Stimulated activated naive CD8-positive, alpha-beta T cell treated with anti-CD3 and anti-CD28 coated beads, Interleukin-15, amount 100 ng/mL, for 72 hours (primary cell): ENCODE measurements at regions not wholly inside any gene's neighbourhood (a gene's known extent, or its start where the extent isn't known, plus 50 kb on each side); places are given as distances from the start of the nearest gene placed in this dataset.
"Not testable (repeated sequence)": the region's sequence is repeated elsewhere in the genome, so short reads cannot be mapped to it uniquely, and the experiment has no call there.

Experiments used
- ATAC-seq: fragments of 150-1000 bp; cut with Tn5 transposase; 2 replicates; pipeline ENCODE4 v1.10.0; 2021; ENCODE audit warnings: mild to moderate bottlenecking, moderate library complexity
- DNase-seq, 2 donors: peaks; one replicate each; pipeline ENCODE4 v3.0.0; 2021 to 2022
- H3K27ac Mint-ChIP-seq, 2 donors: one replicate each; pipeline ENCODE4 v1.8.0; 2022; ENCODE audit warnings: mild to moderate bottlenecking in 2 of 2, mixed read lengths in 2 of 2, moderate library complexity in 2 of 2
- H3K27me3 Mint-ChIP-seq: one replicate; pipeline ENCODE4 v1.8.0; 2022; ENCODE audit warnings: mixed read lengths
- H3K4me1 Mint-ChIP-seq: one replicate; pipeline ENCODE4 v1.8.0; 2022; ENCODE audit warnings: mild to moderate bottlenecking, mixed read lengths
- H3K4me3 Mint-ChIP-seq, 2 donors: one replicate each; pipeline ENCODE4 v1.8.0; 2022; ENCODE audit warnings: mild to moderate bottlenecking in 2 of 2, mixed read lengths in 2 of 2, moderate library complexity in 1 of 2
- H3K9me3 Mint-ChIP-seq, 2 donors: one replicate each; pipeline ENCODE4 v1.8.0; 2022; ENCODE audit warnings: mixed read lengths in 2 of 2

DNA sequence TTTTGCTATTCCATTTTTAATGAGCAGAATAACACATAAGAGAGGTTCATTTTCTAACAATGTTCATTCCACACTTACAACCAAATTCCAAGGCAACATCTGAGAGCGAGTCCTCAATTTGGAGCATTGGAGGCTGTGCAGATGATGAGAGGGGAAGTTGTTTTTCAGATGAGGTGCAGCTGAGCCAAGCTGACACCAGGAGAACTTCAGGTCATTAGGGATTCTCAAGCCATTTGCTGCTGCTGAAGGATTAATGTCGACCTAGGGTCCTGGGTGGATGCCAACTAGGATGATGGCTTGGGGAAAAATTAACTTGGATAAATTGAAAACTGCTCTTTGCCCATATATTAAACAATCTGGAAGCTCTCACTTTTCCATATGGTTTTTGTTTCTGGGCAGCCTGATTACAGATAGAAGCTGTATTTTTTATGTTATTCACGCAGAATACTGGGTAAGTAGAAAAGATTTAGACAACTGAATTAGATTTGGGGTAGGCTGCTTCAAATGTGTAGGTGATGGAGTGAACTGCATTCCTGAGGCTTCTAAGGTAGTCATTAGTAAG lies 206.4 kb upstream of the SLC39A10 start:
- no peak overlapping the region for H3K27ac Mint-ChIP-seq
- ATAC-seq, result no peak
- H3K27me3 Mint-ChIP-seq, result no peaks in the 10 kb centered on the region
- H3K4me1 Mint-ChIP-seq, result peaks cover 16% of the 10 kb centered on the region
- no peak overlapping the region for H3K4me3 Mint-ChIP-seq
- no peaks in the 10 kb centered on the region for H3K9me3 Mint-ChIP-seq
- DNase-seq, result no peak

DNA sequence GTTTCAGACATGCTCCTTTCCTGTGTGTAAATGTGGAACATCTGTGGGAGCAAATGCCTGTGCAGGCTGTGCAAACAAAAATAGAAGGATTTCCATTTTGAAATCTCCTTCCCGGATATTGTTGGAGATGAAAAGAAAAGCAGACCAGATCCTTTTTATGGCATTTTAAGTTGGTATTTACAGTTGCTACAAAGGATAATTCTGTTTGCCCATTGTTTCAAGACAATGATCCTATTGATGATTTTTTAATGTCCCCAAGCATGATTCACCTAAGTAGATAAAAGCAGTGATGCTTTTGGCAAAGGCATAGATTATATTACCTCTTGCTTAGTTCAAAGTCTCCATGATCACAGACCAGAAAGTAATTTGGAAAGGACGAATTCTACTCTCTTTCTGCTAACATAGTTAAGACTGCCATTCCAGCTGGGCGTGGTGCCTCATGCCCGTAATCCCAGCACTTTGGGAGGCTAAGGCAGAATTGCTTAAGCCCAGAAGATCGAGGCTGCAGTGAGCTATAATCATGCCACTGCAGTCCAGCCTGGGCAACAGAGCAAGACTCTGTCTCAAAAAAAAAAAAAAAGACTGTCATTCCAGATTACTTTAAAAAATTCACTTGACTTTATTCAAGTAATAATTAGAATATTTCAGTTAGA lies 209.6 kb upstream of the SLC39A10 start:
- no peak overlapping the region for H3K4me3 Mint-ChIP-seq
- DNase-seq, result no peak
- no peaks in the 10 kb centered on the region for H3K27me3 Mint-ChIP-seq
- peaks cover 6% of the 10 kb centered on the region for H3K4me1 Mint-ChIP-seq
- ATAC-seq, result no peak
- no peak overlapping the region for H3K27ac Mint-ChIP-seq
- peaks cover 6 to 7% of the 10 kb centered on the region in 2 donors for H3K9me3 Mint-ChIP-seq

DNA sequence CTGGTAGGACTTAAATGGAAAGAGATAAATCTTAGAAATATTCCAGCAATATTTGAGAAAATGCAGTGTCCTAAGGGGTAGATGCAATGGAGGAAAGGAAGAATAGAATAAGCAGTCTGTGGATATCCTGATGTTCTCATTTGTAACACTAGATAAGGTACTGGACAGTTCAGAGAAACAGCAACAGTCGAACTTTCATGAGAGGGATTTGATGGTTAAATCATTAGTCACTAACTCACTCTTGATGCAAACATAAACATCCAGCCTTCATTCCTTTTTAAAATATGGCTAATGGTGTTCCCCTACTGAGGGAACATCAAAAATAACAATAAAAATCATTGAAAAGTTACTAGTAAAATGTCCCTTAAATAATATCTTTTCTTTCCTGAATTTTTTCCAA lies 211.4 kb upstream of the SLC39A10 start:
- Mint-ChIP-seq H3K4me1 (peaks cover 6% of the 10 kb centered on the region), H3K4me3 (no peak overlapping the region), H3K27ac (no peak overlapping the region), H3K27me3 (no peaks in the 10 kb centered on the region), H3K9me3 (peaks cover 16 to 24% of the 10 kb centered on the region in 2 donors)
- DNase-seq (no peak), ATAC-seq (no peak)

- ATAC-seq, result no peak
- Mint-ChIP-seq H3K27ac (no peak overlapping the region), H3K9me3 (peaks cover 22 to 36% of the 10 kb centered on the region in 2 donors), H3K27me3 (no peaks in the 10 kb centered on the region), H3K4me1 (peaks cover under 1% of the 10 kb centered on the region), H3K4me3 (no peak overlapping the region)
- no peak for DNase-seq
Observed at GRCh38 chr2:195443926-195444325, 213.1 kb upstream of the SLC39A10 start.

DNA sequence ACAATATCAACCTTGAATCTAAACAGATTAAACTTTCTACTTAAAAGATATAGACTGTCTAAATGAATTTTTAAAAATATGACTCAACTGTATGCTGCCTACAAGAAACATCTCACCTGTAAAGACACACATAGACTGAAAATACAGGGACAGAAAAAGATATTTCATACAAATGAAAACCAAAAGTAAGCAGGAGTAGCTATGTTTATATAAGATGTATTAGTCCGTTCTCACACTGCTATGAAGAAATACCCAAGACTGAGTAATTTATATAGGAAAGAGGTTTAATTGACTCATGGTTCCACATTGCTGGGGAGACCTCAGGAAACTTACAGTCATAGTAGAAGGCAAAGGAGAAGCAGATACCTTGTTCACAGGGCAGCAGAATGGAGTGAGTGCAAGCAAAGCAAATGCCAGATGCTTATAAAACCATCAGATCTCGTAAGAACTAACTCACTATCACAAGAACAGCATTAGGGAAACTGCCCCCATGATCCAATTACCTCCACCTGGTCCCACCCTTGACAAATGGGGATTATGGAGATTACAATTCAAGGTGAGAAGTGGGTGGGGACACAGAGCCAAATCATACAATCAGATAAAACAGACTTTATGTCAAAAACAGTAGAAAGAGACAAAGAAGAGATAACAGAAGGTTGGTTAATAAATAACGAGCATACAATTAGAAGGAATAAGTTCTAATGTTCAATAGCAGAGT lies 214.4 kb upstream of the SLC39A10 start:
- Mint-ChIP-seq H3K27ac (no peak overlapping the region), H3K4me1 (no peaks in the 10 kb centered on the region), H3K4me3 (no peak overlapping the region), H3K27me3 (no peaks in the 10 kb centered on the region), H3K9me3 (peaks cover 22 to 46% of the 10 kb centered on the region in 2 donors)
- no peak for DNase-seq
- ATAC-seq, result peak; percentile 55

DNA sequence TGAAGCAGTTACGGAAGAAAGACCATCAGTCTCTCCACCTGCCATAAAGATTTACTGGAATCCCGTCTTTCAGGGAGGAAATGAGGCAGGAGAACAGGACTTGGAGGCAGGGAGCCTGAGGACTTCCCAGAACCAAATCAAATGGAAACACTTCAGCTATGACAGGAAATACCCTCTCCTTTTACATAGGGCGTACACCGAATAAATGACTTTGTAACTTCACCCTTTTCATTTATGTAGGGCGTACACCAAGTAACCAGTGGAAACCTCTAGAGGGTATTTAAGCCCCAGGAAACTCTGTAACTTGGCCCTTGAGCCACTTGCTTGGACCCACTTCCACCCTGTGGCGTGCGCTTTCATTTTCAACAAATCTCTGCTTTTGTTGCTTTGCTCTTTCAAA lies 218.3 kb upstream of the SLC39A10 start:
- DNase-seq (no peak), ATAC-seq (no peak)
- H3K27ac Mint-ChIP-seq, result peak overlapping the region in 1 of 2 donors; percentile 9
- no peaks in the 10 kb centered on the region for H3K27me3 Mint-ChIP-seq
- H3K4me3 Mint-ChIP-seq, result no peak overlapping the region
- H3K9me3 Mint-ChIP-seq, result peaks cover 26 to 53% of the 10 kb centered on the region in 2 donors
- peaks cover 5% of the 10 kb centered on the region for H3K4me1 Mint-ChIP-seq

DNA sequence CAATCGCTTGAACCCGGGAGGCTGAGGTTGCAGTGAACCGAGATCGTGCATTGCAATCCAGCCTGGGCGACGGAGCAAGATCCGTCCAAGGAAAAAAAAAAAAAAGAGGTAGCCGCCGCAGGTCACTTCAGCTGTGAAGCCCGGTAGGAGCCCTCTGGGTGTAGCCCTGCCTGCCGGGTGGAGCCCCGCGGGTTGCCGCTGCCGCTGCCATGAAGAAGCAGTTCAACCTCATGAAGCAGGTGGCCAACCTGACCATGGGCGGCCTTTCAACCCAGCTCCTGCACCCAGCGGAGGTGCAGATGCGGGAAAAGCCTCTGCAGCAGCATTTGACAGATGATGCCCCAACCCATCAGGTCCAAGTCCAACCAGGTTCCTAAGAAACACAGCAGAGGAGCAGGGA lies 219.5 kb upstream of the SLC39A10 start:
- peaks cover 20 to 46% of the 10 kb centered on the region in 2 donors for H3K9me3 Mint-ChIP-seq

GRCh38 chr2:195434346-195434745 lies 222.7 kb upstream of the SLC39A10 start:
- H3K4me3 Mint-ChIP-seq, result no peak overlapping the region
- ATAC-seq, result no peak

More for the DNA sequence above, 219.5 kb upstream of the SLC39A10 start:
- DNase-seq (no peak), ATAC-seq (no peak)
- Mint-ChIP-seq H3K27me3 (no peaks in the 10 kb centered on the region), H3K4me1 (peaks cover 5% of the 10 kb centered on the region), H3K27ac (no peak overlapping the region), H3K4me3 (no peak overlapping the region)

GRCh38 chr2:195433729-195434128 lies 223.3 kb upstream of the SLC39A10 start:
- H3K9me3 Mint-ChIP-seq, result peaks cover 9 to 16% of the 10 kb centered on the region in 2 donors
- H3K4me3 Mint-ChIP-seq, H3K27me3 Mint-ChIP-seq, ATAC-seq, H3K27ac Mint-ChIP-seq, H3K4me1 Mint-ChIP-seq, DNase-seq: not testable (repeated sequence)

More at GRCh38 chr2:195434346-195434745, 222.7 kb upstream of the SLC39A10 start:
- H3K27ac Mint-ChIP-seq, result no peak overlapping the region
- H3K9me3 Mint-ChIP-seq, result peaks cover 12 to 17% of the 10 kb centered on the region in 2 donors
- DNase-seq, result no peak
- no peaks in the 10 kb centered on the region for H3K27me3 Mint-ChIP-seq
- H3K4me1 Mint-ChIP-seq, result peaks cover 5% of the 10 kb centered on the region

- DNase-seq, result no peak
- Mint-ChIP-seq H3K4me1 (no peaks in the 10 kb centered on the region), H3K9me3 (peaks cover 0 to 5% of the 10 kb centered on the region in 2 donors), H3K27me3 (no peaks in the 10 kb centered on the region), H3K4me3 (no peak overlapping the region), H3K27ac (peak overlapping the region in 1 of 2 donors; percentile 19)
- no peak for ATAC-seq
Observed at GRCh38 chr2:195428673-195429072, 228.4 kb upstream of the SLC39A10 start.

DNA sequence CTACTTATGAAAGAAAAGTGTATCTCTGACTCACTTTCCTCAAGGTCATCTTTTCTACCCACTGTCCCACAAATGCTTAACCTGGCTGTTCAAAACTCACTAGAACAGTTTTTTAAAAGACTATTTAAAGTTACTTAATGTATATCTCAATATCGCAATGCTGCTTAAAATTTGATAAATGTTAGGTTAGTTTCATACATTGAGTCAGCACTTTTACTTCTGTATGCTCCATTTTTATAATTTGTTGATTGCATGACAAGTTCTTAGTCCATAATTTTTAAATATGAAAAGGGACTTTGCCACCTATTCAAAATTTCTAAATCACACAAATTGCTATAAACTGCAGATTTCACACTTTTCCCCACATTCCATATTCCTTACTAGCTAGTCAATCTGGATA lies 231.7 kb upstream of the SLC39A10 start:
- no peaks in the 10 kb centered on the region for H3K4me1 Mint-ChIP-seq
- ATAC-seq, result no peak

GRCh38 chr2:195419033-195419432 lies 238.0 kb upstream of the SLC39A10 start:
- Mint-ChIP-seq H3K4me1 (no peaks in the 10 kb centered on the region), H3K27ac (no peak overlapping the region), H3K9me3 (no peaks in the 10 kb centered on the region), H3K4me3 (no peak overlapping the region), H3K27me3 (no peaks in the 10 kb centered on the region)
- ATAC-seq, result no peak
- DNase-seq, result no peak

More for the DNA sequence above, 231.7 kb upstream of the SLC39A10 start:
- no peak overlapping the region for H3K27ac Mint-ChIP-seq
- H3K4me3 Mint-ChIP-seq, result no peak overlapping the region
- no peak for DNase-seq
- no peaks in the 10 kb centered on the region for H3K9me3 Mint-ChIP-seq
- H3K27me3 Mint-ChIP-seq, result no peaks in the 10 kb centered on the region

- Mint-ChIP-seq H3K4me1 (no peaks in the 10 kb centered on the region), H3K4me3 (no peak overlapping the region), H3K27ac (no peak overlapping the region), H3K27me3 (no peaks in the 10 kb centered on the region), H3K9me3 (peaks cover 0 to 6% of the 10 kb centered on the region in 2 donors)
- no peak for DNase-seq
- no peak for ATAC-seq
Observed at GRCh38 chr2:195414537-195415100, 242.4 kb upstream of the SLC39A10 start.

DNA sequence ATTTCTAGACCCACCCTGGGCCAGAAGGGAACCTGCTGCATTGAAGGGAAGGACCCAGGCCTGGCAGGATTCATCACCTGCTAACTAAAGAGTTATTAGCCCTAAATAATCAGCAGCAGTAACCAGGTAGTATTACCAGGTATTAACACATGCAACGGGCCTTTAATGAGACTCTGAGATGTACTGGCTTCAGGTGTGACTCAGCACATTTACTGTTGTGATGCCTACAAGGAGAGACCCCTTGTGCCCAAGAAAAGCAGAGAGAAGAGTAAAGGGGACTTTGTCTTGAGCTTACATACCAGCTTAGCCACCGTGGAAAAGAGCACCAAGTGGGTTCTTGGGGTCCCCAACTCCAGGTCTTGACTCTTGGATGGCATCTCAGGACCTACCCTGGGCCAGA lies 243.1 kb upstream of the SLC39A10 start:
- peak; percentile 12 for ATAC-seq
- Mint-ChIP-seq H3K27ac (peak overlapping the region in 1 of 2 donors; percentile 91), H3K4me3 (no peak overlapping the region), H3K27me3 (no peaks in the 10 kb centered on the region), H3K9me3 (peaks cover 0 to 6% of the 10 kb centered on the region in 2 donors), H3K4me1 (no peaks in the 10 kb centered on the region)
- no peak for DNase-seq

DNA sequence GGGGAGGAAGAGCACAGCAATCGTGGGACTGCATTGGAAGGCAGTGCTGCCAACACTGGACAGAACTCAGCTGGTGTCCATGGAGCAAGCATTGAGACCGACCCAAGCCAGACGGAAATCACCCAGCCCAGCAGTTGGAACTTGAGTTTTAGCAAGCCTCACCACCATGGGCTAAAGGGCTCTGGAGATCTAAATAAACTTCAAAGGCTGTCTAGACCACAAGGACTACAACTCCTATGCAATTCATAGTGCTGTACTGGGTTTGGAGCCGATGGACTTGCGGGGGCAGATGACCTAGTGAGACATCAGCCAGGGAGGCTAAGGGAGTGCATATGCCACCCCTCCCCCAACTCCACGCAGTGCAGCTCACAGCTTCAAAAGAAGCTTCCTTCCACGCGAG lies 243.6 kb upstream of the SLC39A10 start:
- peak; percentile 26 for ATAC-seq
- Mint-ChIP-seq H3K4me1 (no peaks in the 10 kb centered on the region), H3K9me3 (peaks cover 0 to 6% of the 10 kb centered on the region in 2 donors), H3K27ac (no peak overlapping the region), H3K27me3 (no peaks in the 10 kb centered on the region), H3K4me3 (no peak overlapping the region)
- no peak for DNase-seq

DNA sequence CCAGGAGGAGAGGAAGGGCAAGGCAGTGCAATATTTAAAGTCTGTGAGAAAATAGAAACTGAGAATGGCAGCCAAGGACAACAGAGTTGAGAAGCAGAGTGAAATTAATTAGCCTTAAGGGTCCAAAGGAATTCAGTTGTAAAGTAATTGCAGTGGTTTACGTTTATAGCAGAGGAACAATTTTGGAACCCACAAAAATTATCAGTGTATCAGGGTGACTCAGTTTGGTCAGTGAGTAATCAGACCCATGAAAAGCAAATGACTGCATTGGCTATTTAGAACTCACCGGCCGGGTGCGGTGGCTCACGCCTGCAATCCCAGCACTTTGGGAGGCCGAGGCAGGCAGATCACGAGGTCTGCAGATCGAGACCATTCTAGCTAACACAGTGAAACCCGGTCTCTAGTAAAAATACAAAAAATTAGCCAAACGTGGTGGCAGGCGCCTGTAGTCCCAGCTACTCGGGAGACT lies 245.8 kb upstream of the SLC39A10 start:
- Mint-ChIP-seq H3K27me3 (no peaks in the 10 kb centered on the region), H3K4me3 (no peak overlapping the region), H3K4me1 (peaks cover 7% of the 10 kb centered on the region), H3K9me3 (peaks cover 0 to 6% of the 10 kb centered on the region in 2 donors), H3K27ac (no peak overlapping the region)
- DNase-seq, result no peak
- no peak for ATAC-seq
